Uterus (tissue), 2 donors: ENCODE measurements at regions not wholly inside any gene's neighbourhood (a gene's known extent, or its start where the extent isn't known, plus 50 kb on each side); places are given as distances from the start of the nearest gene placed in this dataset.

Source experiments
- POLR2A ChIP-seq, 2 donors: fragments of 450-650 bp; IDR thresholded peaks; one replicate each; pipeline ENCODE4 v1.6.1; 2016; ENCODE audit warnings: antibody characterized with exemption in 2 of 2, mild to moderate bottlenecking in 1 of 2, moderate library complexity in 1 of 2
- TF ChIP-seq, protein P1 (sequence below), 4 experiments: fragments of 200-600 bp in 2 of 4; fragments of 450-650 bp in 2 of 4; sonication (generic) in 2 of 4; IDR thresholded peaks; one replicate each; pipeline ENCODE4 v1.5.1; 2016 to 2019; ENCODE audit warnings: antibody characterized with exemption in 4 of 4, mild to moderate bottlenecking in 2 of 4, moderate library complexity in 1 of 4

DNA sequence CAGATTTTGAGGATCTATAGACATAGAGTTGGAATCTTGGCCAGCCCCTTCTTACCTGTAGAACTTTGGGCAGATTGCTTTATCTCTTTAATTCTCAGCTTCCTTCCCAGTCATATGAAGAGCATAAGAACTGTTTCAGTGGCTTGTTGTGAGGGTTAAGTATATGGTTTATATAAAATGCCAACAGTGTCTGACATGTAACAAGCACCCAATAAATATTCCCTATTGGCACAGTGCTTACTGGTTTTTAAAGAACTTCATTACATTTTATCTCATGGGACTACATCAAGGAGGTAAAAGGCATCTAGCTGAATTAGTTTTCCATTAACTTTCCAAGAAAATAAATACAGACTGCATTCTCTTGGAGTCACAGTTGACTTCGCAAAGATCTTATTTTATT is 106.7 kb upstream of the LIMCH1 start:
- TF ChIP-seq, protein P1, sequence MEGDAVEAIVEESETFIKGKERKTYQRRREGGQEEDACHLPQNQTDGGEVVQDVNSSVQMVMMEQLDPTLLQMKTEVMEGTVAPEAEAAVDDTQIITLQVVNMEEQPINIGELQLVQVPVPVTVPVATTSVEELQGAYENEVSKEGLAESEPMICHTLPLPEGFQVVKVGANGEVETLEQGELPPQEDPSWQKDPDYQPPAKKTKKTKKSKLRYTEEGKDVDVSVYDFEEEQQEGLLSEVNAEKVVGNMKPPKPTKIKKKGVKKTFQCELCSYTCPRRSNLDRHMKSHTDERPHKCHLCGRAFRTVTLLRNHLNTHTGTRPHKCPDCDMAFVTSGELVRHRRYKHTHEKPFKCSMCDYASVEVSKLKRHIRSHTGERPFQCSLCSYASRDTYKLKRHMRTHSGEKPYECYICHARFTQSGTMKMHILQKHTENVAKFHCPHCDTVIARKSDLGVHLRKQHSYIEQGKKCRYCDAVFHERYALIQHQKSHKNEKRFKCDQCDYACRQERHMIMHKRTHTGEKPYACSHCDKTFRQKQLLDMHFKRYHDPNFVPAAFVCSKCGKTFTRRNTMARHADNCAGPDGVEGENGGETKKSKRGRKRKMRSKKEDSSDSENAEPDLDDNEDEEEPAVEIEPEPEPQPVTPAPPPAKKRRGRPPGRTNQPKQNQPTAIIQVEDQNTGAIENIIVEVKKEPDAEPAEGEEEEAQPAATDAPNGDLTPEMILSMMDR (IDR thresholded peaks at IDR 0.05), result no peak
- TF ChIP-seq POLR2A (IDR thresholded peaks at IDR 0.05), result no peak
